Panc1 (cell line): ENCODE measurements at regions not wholly inside any gene's neighbourhood (a gene's known extent, or its start where the extent isn't known, plus 50 kb on each side); places are given as distances from the start of the nearest gene placed in this dataset.

Experiments
- POLR2AphosphoS5 ChIP-seq: IDR thresholded peaks from 2 replicates; pipeline ENCODE4 v1.6.1; 2012; ENCODE audit warnings: mild to moderate bottlenecking, low read depth, low read length, moderate library complexity
- REST ChIP-seq, 2 experiments: IDR thresholded peaks; 2 replicates each; pipeline ENCODE4 v1.6.1; 2011 to 2012; ENCODE audit warnings: low read depth in 2 of 2, control low read depth in 1 of 2, low read length in 1 of 2, mild to moderate bottlenecking in 1 of 2, moderate library complexity in 1 of 2; ENCODE audit not compliant: insufficient read depth in 1 of 2
- TF ChIP-seq, protein P1 (sequence below): fragments of 450-650 bp; IDR thresholded peaks from 2 replicates; pipeline ENCODE4 v1.5.1; 2017; ENCODE audit warnings: mild to moderate bottlenecking

- TF ChIP-seq, protein P1, sequence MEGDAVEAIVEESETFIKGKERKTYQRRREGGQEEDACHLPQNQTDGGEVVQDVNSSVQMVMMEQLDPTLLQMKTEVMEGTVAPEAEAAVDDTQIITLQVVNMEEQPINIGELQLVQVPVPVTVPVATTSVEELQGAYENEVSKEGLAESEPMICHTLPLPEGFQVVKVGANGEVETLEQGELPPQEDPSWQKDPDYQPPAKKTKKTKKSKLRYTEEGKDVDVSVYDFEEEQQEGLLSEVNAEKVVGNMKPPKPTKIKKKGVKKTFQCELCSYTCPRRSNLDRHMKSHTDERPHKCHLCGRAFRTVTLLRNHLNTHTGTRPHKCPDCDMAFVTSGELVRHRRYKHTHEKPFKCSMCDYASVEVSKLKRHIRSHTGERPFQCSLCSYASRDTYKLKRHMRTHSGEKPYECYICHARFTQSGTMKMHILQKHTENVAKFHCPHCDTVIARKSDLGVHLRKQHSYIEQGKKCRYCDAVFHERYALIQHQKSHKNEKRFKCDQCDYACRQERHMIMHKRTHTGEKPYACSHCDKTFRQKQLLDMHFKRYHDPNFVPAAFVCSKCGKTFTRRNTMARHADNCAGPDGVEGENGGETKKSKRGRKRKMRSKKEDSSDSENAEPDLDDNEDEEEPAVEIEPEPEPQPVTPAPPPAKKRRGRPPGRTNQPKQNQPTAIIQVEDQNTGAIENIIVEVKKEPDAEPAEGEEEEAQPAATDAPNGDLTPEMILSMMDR, result no peak
- TF ChIP-seq POLR2AphosphoS5, result no peak
- no peak for TF ChIP-seq REST (IDR thresholded peaks at IDR 0.05; ENCODE audit: insufficient read depth in 1 of 2, low read depth in 2 of 2, low read length in 1 of 2)
Measured at GRCh38 chr13:77475345-77476084, 60.0 kb upstream of the SCEL start.
